ENCODE measurements at regions not wholly inside any gene's neighbourhood (a gene's known extent, or its start where the extent isn't known, plus 50 kb on each side); places are given as distances from the start of the nearest gene placed in this dataset.

GRCh38 chrX:132292793-132293192, 73.5 kb upstream of the RAP2C start:
- TF ChIP-seq CTCF (IDR thresholded peaks at IDR 0.05): peak; percentile 32 to 69
- no peak for TF ChIP-seq EP300 (IDR thresholded peaks at IDR 0.05)
- TF ChIP-seq POLR2A (IDR thresholded peaks at IDR 0.05): no peak
- TF ChIP-seq POLR2AphosphoS5 (IDR thresholded peaks at IDR 0.05): no peak

All from suprapubic skin (tissue), 4 donors.